ENCODE measurements at regions not wholly inside any gene's neighbourhood (a gene's known extent, or its start where the extent isn't known, plus 50 kb on each side); places are given as distances from the start of the nearest gene placed in this dataset.
"Not testable (repeated sequence)": the region's sequence is repeated elsewhere in the genome, so short reads cannot be mapped to it uniquely, and the experiment has no call there.

GRCh38 chr12:9416346-9416745, 191.4 kb downstream of the KLRB1 start:
- H4K5ac ChIP-seq (ENCODE audit: low read depth, low read length); H4K8ac ChIP-seq (ENCODE audit: low read depth in 2 of 2, low read length in 2 of 2); H3K4me1 ChIP-seq (ENCODE audit: control insufficient read depth, insufficient read depth, low read length); H3K4me2 ChIP-seq (ENCODE audit: low read depth, low read length); H3K4me3 ChIP-seq (ENCODE audit: insufficient read depth, low read depth, low read length); H3K27me3 ChIP-seq (ENCODE audit: control insufficient read depth, insufficient read depth, low read length); H4K91ac ChIP-seq (ENCODE audit: insufficient read depth, low read depth, low read length); H3K79me1 ChIP-seq (ENCODE audit: low read depth in 1 of 2, low read length in 2 of 2); H2AFZ ChIP-seq (replicated peaks; ENCODE audit: low read length, poor library complexity); H3K23ac ChIP-seq (ENCODE audit: low read depth, low read length); H3K9me1 ChIP-seq (ENCODE audit: insufficient read depth, low read length); H2AK5ac ChIP-seq (ENCODE audit: low read depth, low read length); H2BK15ac ChIP-seq (ENCODE audit: low read depth, low read length); H3K56ac ChIP-seq (ENCODE audit: extremely low read depth, insufficient read depth, low read length); in situ Hi-C loops (cut with MboI; ENCODE audit: low sequenced_read_pairs); H4K20me1 ChIP-seq (ENCODE audit: insufficient read depth, low read length); DNase-seq; H3K9me3 ChIP-seq (ENCODE audit: control insufficient read depth, insufficient read depth, low read length); H2BK5ac ChIP-seq (ENCODE audit: low read depth, low read length, poor library complexity, severe bottlenecking); dilution Hi-C loops (cut with HindIII; ENCODE audit: low sequenced_read_pairs, unreplicated experiment); H3K18ac ChIP-seq (ENCODE audit: low read depth, low read length); H2AK9ac ChIP-seq (replicated peaks; ENCODE audit: low read depth, low read length, poor library complexity); H3K14ac ChIP-seq (replicated peaks; ENCODE audit: low read depth, low read length); H3K36me3 ChIP-seq (ENCODE audit: control insufficient read depth, insufficient read depth, low read length); BruUV-seq (replicated peaks); H3K9ac ChIP-seq (ENCODE audit: low read depth, low read length); CTCF ChIA-PET; H2BK20ac ChIP-seq (ENCODE audit: low read depth, low read length); H3K4ac ChIP-seq (ENCODE audit: low read depth, low read length); H2BK120ac ChIP-seq (ENCODE audit: low read depth, low read length); intact Hi-C loops (cut with micrococcal nuclease); POLR2A ChIA-PET (ENCODE audit: unreplicated experiment); H3K27ac ChIP-seq (ENCODE audit: insufficient read depth, low read length): not testable (repeated sequence)
- 0 out of 2 replicates have a peak, but pooled peaks have one; percentile 21 for ATAC-seq (ENCODE audit: low read depth)
- whole genome bisulfite sequencing, 2 experiments (ENCODE audit: extremely low coverage in 2 of 2, insufficient read length in 1 of 2) = no CpG with 5 or more reads among the region's 8 CpGs

DNA sequence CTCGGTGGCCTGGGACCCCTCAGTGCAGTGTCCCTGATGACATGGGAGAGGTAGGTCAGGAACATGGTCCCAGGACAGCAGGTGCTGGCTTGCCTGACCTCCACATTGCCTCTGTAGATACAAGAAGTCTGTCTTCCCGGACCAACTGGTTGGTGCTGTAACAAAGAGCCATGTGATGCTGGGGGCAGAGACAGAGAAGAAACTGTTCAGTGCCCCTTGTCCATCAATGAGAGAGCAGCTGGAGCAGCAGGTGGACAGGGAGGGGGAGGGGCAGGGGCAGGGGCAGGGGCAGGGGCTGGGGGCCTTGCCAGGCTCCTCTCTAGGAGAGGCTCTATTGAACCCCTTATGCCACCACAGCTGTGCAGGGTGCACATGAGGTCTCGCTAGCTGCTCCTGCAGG, 191.8 kb downstream of the KLRB1 start:
- H4K5ac ChIP-seq (ENCODE audit: low read depth, low read length); BruUV-seq (replicated peaks); H3K18ac ChIP-seq (ENCODE audit: low read depth, low read length); H3K36me3 ChIP-seq (ENCODE audit: control insufficient read depth, insufficient read depth, low read length); H2BK20ac ChIP-seq (ENCODE audit: low read depth, low read length); POLR2A ChIA-PET (ENCODE audit: unreplicated experiment); H3K9me1 ChIP-seq (ENCODE audit: insufficient read depth, low read length); H2AK9ac ChIP-seq (replicated peaks; ENCODE audit: low read depth, low read length, poor library complexity); H3K4me3 ChIP-seq (ENCODE audit: insufficient read depth, low read depth, low read length); H4K20me1 ChIP-seq (ENCODE audit: insufficient read depth, low read length); H4K91ac ChIP-seq (ENCODE audit: insufficient read depth, low read depth, low read length); H3K23ac ChIP-seq (ENCODE audit: low read depth, low read length); H3K27ac ChIP-seq (ENCODE audit: insufficient read depth, low read length); in situ Hi-C loops (cut with MboI; ENCODE audit: low sequenced_read_pairs); H4K8ac ChIP-seq (ENCODE audit: low read depth in 2 of 2, low read length in 2 of 2); H2BK120ac ChIP-seq (ENCODE audit: low read depth, low read length); H3K14ac ChIP-seq (replicated peaks; ENCODE audit: low read depth, low read length); H2BK15ac ChIP-seq (ENCODE audit: low read depth, low read length); H3K27me3 ChIP-seq (ENCODE audit: control insufficient read depth, insufficient read depth, low read length); intact Hi-C loops (cut with micrococcal nuclease); H3K4me2 ChIP-seq (ENCODE audit: low read depth, low read length); H3K56ac ChIP-seq (ENCODE audit: extremely low read depth, insufficient read depth, low read length); DNase-seq; dilution Hi-C loops (cut with HindIII; ENCODE audit: low sequenced_read_pairs, unreplicated experiment); ATAC-seq (ENCODE audit: low read depth); H2AFZ ChIP-seq (replicated peaks; ENCODE audit: low read length, poor library complexity); H3K79me1 ChIP-seq (ENCODE audit: low read depth in 1 of 2, low read length in 2 of 2); H3K4me1 ChIP-seq (ENCODE audit: control insufficient read depth, insufficient read depth, low read length); H2AK5ac ChIP-seq (ENCODE audit: low read depth, low read length); H3K9ac ChIP-seq (ENCODE audit: low read depth, low read length); CTCF ChIA-PET; H3K4ac ChIP-seq (ENCODE audit: low read depth, low read length); H3K9me3 ChIP-seq (ENCODE audit: control insufficient read depth, insufficient read depth, low read length); H2BK5ac ChIP-seq (ENCODE audit: low read depth, low read length, poor library complexity, severe bottlenecking): not testable (repeated sequence)
- no CpG with 5 or more reads among the region's 3 CpGs for WGBS, 2 experiments (ENCODE audit: extremely low coverage in 2 of 2, insufficient read length in 1 of 2)
